ENCODE measurements at regions not wholly inside any gene's neighbourhood (a gene's known extent, or its start where the extent isn't known, plus 50 kb on each side); places are given as distances from the start of the nearest gene placed in this dataset.

GRCh38 chr4:138103597-138104283, 138.4 kb downstream of the SLC7A11 start:
- CTCF ChIA-PET (ENCODE audit: unreplicated experiment), result no interaction called here
- intact Hi-C loops (cut with micrococcal nuclease; ENCODE audit: unreplicated experiment), result no loop called here
- H3K9me2 ChIP-seq (ENCODE audit: insufficient read depth, low read length), result no peaks in the 10 kb centered on the region
- H3K27ac ChIP-seq (ENCODE audit: low read depth, low read length, poor library complexity, severe bottlenecking), result no peak overlapping the region
- no peak for TF ChIP-seq EZH2phosphoT487 (IDR thresholded peaks at IDR 0.05; ENCODE audit: borderline replicate concordance, low read depth, low read length)
- TF ChIP-seq CTCF (conservative IDR thresholded peaks at IDR 0.05; ENCODE audit: low read length), result no peak
- H4K20me1 ChIP-seq (ENCODE audit: insufficient read depth, low read length), result no peaks in the 10 kb centered on the region
- H3K36me3 ChIP-seq (ENCODE audit: insufficient read depth, low read length), result no peaks in the 10 kb centered on the region; the same call in 1 of the 2 replicates
- H3K4me3 ChIP-seq (ENCODE audit: low read depth, low read length, poor library complexity, severe bottlenecking), result no peak overlapping the region
- no TSS peak for BruUV-seq (replicated peaks)
- peaks cover under 1% of the 10 kb centered on the region for H3K4me1 ChIP-seq (ENCODE audit: insufficient read depth, low read length, poor library complexity, severe bottlenecking)
- H3K79me2 ChIP-seq (ENCODE audit: insufficient read depth, low read depth, low read length), result no peaks in the 10 kb centered on the region
- 0 out of 2 replicates have a peak overlapping the region, but pooled peaks have one; percentile 9 for H2AFZ ChIP-seq (ENCODE audit: low read length)
- H3K4me2 ChIP-seq (ENCODE audit: low read length), result no peak overlapping the region
- no peak for DNase-seq (ENCODE audit: low spot score)
- POLR2A ChIA-PET, result interaction anchor here (0.6 to 1.1 kb wide), 3 partner anchors 10 to 992 kb away, joined by 3 to 5 read pairs (median 3); no protein-coding TSS in a partner anchor
- peaks cover 9% of the 10 kb centered on the region for H3K9me3 ChIP-seq (ENCODE audit: low read length)

GRCh38 chr4:138099385-138099784, 142.8 kb downstream of the SLC7A11 start:
- BruUV-seq (replicated peaks), result no TSS peak
- H2AFZ ChIP-seq (ENCODE audit: low read length), result no peak overlapping the region

More at GRCh38 chr4:138099385-138099784, 142.8 kb downstream of the SLC7A11 start:
- no peaks in the 10 kb centered on the region for H3K36me3 ChIP-seq (ENCODE audit: insufficient read depth, low read length)
- H3K4me1 ChIP-seq (ENCODE audit: insufficient read depth, low read length, poor library complexity, severe bottlenecking), result peaks cover 17% of the 10 kb centered on the region
- ChIA-PET POLR2A (interaction anchor here (0.6 to 1.2 kb wide), 2 partner anchors 30 to 89 kb away, joined by 3 read pairs; no protein-coding TSS in a partner anchor), CTCF (ENCODE audit: unreplicated experiment) (no interaction called here)
- DNase-seq (ENCODE audit: low spot score), result no peak
- no peaks in the 10 kb centered on the region for H3K9me2 ChIP-seq (ENCODE audit: insufficient read depth, low read length)
- TF ChIP-seq CTCF (conservative IDR thresholded peaks at IDR 0.05; ENCODE audit: low read length) (no peak), EZH2phosphoT487 (IDR thresholded peaks at IDR 0.05; ENCODE audit: borderline replicate concordance, low read depth, low read length) (no peak)
- no peaks in the 10 kb centered on the region for H3K9me3 ChIP-seq (ENCODE audit: low read length)
- H3K79me2 ChIP-seq (ENCODE audit: insufficient read depth, low read depth, low read length), result no peaks in the 10 kb centered on the region
- intact Hi-C loops (cut with micrococcal nuclease; ENCODE audit: unreplicated experiment), result no loop called here
- no peak overlapping the region for H3K4me3 ChIP-seq (ENCODE audit: low read depth, low read length, poor library complexity, severe bottlenecking)
- no peak overlapping the region for H3K27ac ChIP-seq (ENCODE audit: low read depth, low read length, poor library complexity, severe bottlenecking)
- H3K4me2 ChIP-seq (ENCODE audit: low read length), result no peak overlapping the region
- H4K20me1 ChIP-seq (ENCODE audit: insufficient read depth, low read length), result no peaks in the 10 kb centered on the region
